ENCODE measurements at regions not wholly inside any gene's neighbourhood (a gene's known extent, or its start where the extent isn't known, plus 50 kb on each side); places are given as distances from the start of the nearest gene placed in this dataset.
A peak's percentile ranks its signal among the peaks of the same experiment; 100 is the strongest.

DNA sequence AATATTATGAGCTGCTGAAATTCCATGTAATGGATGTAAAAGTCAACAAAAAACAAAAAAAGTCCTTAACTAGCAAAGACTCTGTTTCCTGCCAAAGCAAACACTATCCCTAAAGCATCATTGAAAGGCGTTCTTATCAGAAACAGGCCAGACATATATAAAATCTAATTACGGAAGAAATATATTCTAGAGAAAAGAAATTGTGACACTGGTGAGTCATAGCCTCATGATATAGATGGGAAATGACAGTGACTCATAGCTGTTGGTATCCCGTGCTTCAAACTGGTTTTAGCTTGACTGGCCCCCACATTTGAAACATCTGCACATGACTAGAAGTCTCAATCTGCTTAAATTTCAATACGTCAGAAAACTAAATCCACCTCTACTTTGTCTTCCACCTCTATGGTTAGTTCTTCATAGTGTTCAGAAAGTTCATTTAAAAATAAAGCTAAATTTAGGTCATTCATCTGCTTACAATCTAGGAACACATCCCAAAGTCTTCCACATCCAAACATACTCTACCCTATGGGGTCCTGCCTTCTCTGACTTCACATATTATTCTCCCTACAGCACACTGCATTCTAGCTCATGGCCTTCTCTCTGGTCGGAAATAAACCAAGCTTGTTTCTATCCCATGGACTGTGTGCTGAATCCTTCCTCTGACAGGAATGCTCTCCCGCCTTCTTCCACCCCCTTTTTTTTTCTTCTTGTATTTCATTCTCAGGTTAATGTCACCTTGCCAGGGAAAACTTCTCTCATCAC lies 456.3 kb upstream of the ARRDC4 start (continued):
- TF ChIP-seq, protein P1, sequence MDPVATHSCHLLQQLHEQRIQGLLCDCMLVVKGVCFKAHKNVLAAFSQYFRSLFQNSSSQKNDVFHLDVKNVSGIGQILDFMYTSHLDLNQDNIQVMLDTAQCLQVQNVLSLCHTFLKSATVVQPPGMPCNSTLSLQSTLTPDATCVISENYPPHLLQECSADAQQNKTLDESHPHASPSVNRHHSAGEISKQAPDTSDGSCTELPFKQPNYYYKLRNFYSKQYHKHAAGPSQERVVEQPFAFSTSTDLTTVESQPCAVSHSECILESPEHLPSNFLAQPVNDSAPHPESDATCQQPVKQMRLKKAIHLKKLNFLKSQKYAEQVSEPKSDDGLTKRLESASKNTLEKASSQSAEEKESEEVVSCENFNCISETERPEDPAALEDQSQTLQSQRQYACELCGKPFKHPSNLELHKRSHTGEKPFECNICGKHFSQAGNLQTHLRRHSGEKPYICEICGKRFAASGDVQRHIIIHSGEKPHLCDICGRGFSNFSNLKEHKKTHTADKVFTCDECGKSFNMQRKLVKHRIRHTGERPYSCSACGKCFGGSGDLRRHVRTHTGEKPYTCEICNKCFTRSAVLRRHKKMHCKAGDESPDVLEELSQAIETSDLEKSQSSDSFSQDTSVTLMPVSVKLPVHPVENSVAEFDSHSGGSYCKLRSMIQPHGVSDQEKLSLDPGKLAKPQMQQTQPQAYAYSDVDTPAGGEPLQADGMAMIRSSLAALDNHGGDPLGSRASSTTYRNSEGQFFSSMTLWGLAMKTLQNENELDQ (CRISPR knock-in tag; IDR thresholded peaks at IDR 0.05; ENCODE audit: borderline replicate concordance): no peak
- TF ChIP-seq ZNF79 (CRISPR knock-in tag; IDR thresholded peaks at IDR 0.05; ENCODE audit: low read depth): no peak
- TF ChIP-seq JUNB (CRISPR knock-in tag; conservative IDR thresholded peaks at IDR 0.05): peak; percentile 65; the same call in 1 of the 2 replicates
- no peak for TF ChIP-seq EZH2 (IDR thresholded peaks at IDR 0.05; ENCODE audit: borderline replicate concordance, low read depth, low read length)
- peak; percentile 84 for TF ChIP-seq FOSL1 (tag; conservative IDR thresholded peaks at IDR 0.05)
- TF ChIP-seq SOX6 (IDR thresholded peaks at IDR 0.05): no peak
- no peak for TF ChIP-seq POLR3A (IDR thresholded peaks at IDR 0.05; ENCODE audit: borderline replicate concordance, extremely low read depth, insufficient read depth, insufficient read length)

DNA sequence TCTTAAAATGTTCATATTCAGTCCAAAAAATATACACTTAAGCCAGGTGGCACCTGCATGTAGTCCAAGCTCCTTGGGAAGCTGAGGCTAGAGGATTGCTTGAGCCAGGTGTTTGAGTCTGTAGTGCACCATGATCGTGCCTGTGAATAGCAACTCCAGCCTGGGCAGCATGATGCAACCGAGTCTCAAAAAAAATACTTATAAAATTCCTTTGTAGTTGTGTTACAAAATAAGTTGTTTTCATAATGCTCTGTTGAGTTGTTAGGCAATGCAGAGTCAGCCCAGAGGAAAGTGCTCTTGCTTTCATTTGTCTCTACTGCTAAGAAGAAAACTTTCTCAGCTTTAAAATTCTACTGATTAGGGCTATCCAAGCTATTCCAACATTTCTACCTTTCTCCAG lies 442.8 kb upstream of the ARRDC4 start:
- TF ChIP-seq E2F3 (CRISPR knock-in tag; IDR thresholded peaks at IDR 0.05) (no peak), ATF7 (IDR thresholded peaks at IDR 0.05) (no peak), TAL1 (IDR thresholded peaks at IDR 0.05) (no peak), KHSRP (IDR thresholded peaks at IDR 0.05) (no peak), NCOA2 (IDR thresholded peaks at IDR 0.05; ENCODE audit: partially characterized antibody in 2 of 2) (no peak), ZNF124 (CRISPR knock-in tag; IDR thresholded peaks at IDR 0.05) (no peak), SAP30 (IDR thresholded peaks at IDR 0.05; ENCODE audit: borderline replicate concordance, insufficient read depth, low read depth, low read length, poor library complexity, severe bottlenecking) (no peak), RBM15 (IDR thresholded peaks at IDR 0.05; ENCODE audit: insufficient read depth, low read length) (no peak)
- TF ChIP-seq, protein P2, sequence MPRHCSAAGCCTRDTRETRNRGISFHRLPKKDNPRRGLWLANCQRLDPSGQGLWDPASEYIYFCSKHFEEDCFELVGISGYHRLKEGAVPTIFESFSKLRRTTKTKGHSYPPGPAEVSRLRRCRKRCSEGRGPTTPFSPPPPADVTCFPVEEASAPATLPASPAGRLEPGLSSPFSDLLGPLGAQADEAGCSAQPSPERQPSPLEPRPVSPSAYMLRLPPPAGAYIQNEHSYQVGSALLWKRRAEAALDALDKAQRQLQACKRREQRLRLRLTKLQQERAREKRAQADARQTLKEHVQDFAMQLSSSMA (CRISPR knock-in tag; IDR thresholded peaks at IDR 0.05): no peak

More for the DNA sequence above, 442.8 kb upstream of the ARRDC4 start:
- H3K9me1 ChIP-seq (ENCODE audit: control insufficient read depth, insufficient read depth, low read length): no peaks in the 10 kb centered on the region
- no peak overlapping the region for H3K27ac ChIP-seq (ENCODE audit: extremely low read depth, low read depth, low read length)
- no peaks in the 10 kb centered on the region for H3K4me1 ChIP-seq (replicated peaks in 1 of 2; ENCODE audit: control insufficient read depth in 2 of 2, insufficient read depth in 2 of 2, low read length in 2 of 2)
- no peaks in the 10 kb centered on the region for H3K36me3 ChIP-seq (ENCODE audit: control insufficient read depth, insufficient read depth, low read length)
- no peaks in the 10 kb centered on the region for H3K27me3 ChIP-seq (ENCODE audit: control insufficient read depth in 2 of 2, insufficient read depth in 2 of 2, low read length in 2 of 2)
- ATAC-seq (no peak), FAIRE-seq (no peak), DNase-seq (ENCODE audit: extremely low read depth in 1 of 4, low spot score in 3 of 4) (no peak)
- H4K20me1 ChIP-seq (replicated peaks; ENCODE audit: control insufficient read depth, insufficient read depth, low read length): no peaks in the 10 kb centered on the region
- H3K9ac ChIP-seq (ENCODE audit: insufficient read depth in 1 of 2, low read depth in 2 of 2, low read length in 2 of 2): no peak overlapping the region
- no peak overlapping the region for H3K4me3 ChIP-seq
- POLR2A ChIA-PET: no interaction called here
- no peaks in the 10 kb centered on the region for H3K79me2 ChIP-seq (ENCODE audit: control insufficient read depth, insufficient read depth, low read length)
- no peak overlapping the region for H3K4me2 ChIP-seq (ENCODE audit: insufficient read depth, low read length)
- intact Hi-C loops (cut with micrococcal nuclease) (no loop called here), in situ Hi-C loops (cut with MboI) (no loop called here)
- H2AFZ ChIP-seq (ENCODE audit: low read depth, low read length): no peak overlapping the region
- H3K9me3 ChIP-seq (replicated peaks; ENCODE audit: control insufficient read depth, insufficient read depth, low read depth, low read length): no peaks in the 10 kb centered on the region
- CTCF ChIA-PET (ENCODE audit: low intra/inter-chr PET ratio): no interaction called here
- 0% methylated on average over 2 of the region's 2 CpGs for WGBS (ENCODE audit: insufficient coverage, low coverage, missing lambda C conversion rate)
- no TSS peak for BruUV-seq (replicated peaks)

All from K562 (cell line).